ENCODE measurements at regions not wholly inside any gene's neighbourhood (a gene's known extent, or its start where the extent isn't known, plus 50 kb on each side); places are given as distances from the start of the nearest gene placed in this dataset.

GRCh38 chr4:186930024-186930423 lies 206.4 kb upstream of the FAT1 start:
- TF ChIP-seq NFIC (IDR thresholded peaks at IDR 0.05) (no peak), ZBTB7A (IDR thresholded peaks at IDR 0.05; ENCODE audit: low read depth) (no peak), YY1 (IDR thresholded peaks at IDR 0.05; ENCODE audit: low read depth) (no peak), TAF1 (IDR thresholded peaks at IDR 0.05; ENCODE audit: low read depth) (no peak), RAD21 (IDR thresholded peaks at IDR 0.05; ENCODE audit: low read depth) (no peak), REST (IDR thresholded peaks at IDR 0.05; ENCODE audit: low read depth) (no peak)

All from Ishikawa (cell line).